ENCODE measurements at regions not wholly inside any gene's neighbourhood (a gene's known extent, or its start where the extent isn't known, plus 50 kb on each side); places are given as distances from the start of the nearest gene placed in this dataset.

GRCh38 chr13:111599791-111600190, 279.3 kb downstream of the TEX29 start:
- no peak for TF ChIP-seq CTCF (conservative IDR thresholded peaks at IDR 0.05; ENCODE audit: low read length)
- TF ChIP-seq EZH2phosphoT487 (IDR thresholded peaks at IDR 0.05; ENCODE audit: borderline replicate concordance), result no peak

Data from Loucy (cell line).